Fibroblast of lung (primary cell): ENCODE measurements at regions not wholly inside any gene's neighbourhood (a gene's known extent, or its start where the extent isn't known, plus 50 kb on each side); places are given as distances from the start of the nearest gene placed in this dataset.
A peak's percentile ranks its signal among the peaks of the same experiment; 100 is the strongest.

Experiments
- DNase-seq, 2 donors: peaks; one replicate each; pipeline versions ENCODE4 v3.0.0 to v3.0.0-alpha.2; 2010; ENCODE audit warnings: low read depth in 2 of 2
- H2AFZ ChIP-seq: 2 replicates; pipeline ENCODE4 v1.5.1; 2012; ENCODE audit warnings: low read length, control low read depth, inconsistent platforms
- H3K27ac ChIP-seq: 2 replicates; pipeline ENCODE4 v1.5.1; 2011; ENCODE audit warnings: low read length, control low read depth; ENCODE audit not compliant: insufficient read depth
- H3K27me3 ChIP-seq: 2 replicates; pipeline ENCODE4 v1.5.1; 2011; ENCODE audit warnings: mild to moderate bottlenecking, low read length; ENCODE audit not compliant: control insufficient read depth, insufficient read depth
- H3K36me3 ChIP-seq: 2 replicates; pipeline ENCODE4 v1.5.1; 2011; ENCODE audit warnings: low read length; ENCODE audit not compliant: control insufficient read depth, insufficient read depth
- H3K4me1 ChIP-seq: 2 replicates; pipeline ENCODE4 v1.5.1; 2011; ENCODE audit warnings: low read length; ENCODE audit not compliant: control insufficient read depth, insufficient read depth; ENCODE audit errors: extremely low read depth
- H3K4me2 ChIP-seq: 2 replicates; pipeline ENCODE4 v1.5.1; 2011; ENCODE audit warnings: low read length, control low read depth; ENCODE audit not compliant: insufficient read depth; ENCODE audit errors: extremely low read depth
- H3K4me3 ChIP-seq, 4 experiments: fragments of 200-600 bp in 1 of 4; sonication (generic) in 1 of 4; replicated peaks in 1 of 4; 2 replicates each; pipeline ENCODE4 v1.5.1; 2011 to 2016; ENCODE audit warnings: low read length in 4 of 4, low read depth in 3 of 4, mild to moderate bottlenecking in 3 of 4, control low read depth in 2 of 4, inconsistent platforms in 1 of 4, mixed read lengths in 1 of 4; ENCODE audit not compliant: insufficient read depth in 1 of 4; ENCODE audit errors: control extremely low read depth in 1 of 4
- H3K79me2 ChIP-seq: 2 replicates; pipeline ENCODE4 v1.5.1; 2012; ENCODE audit warnings: mild to moderate bottlenecking, low read length, inconsistent platforms; ENCODE audit not compliant: control insufficient read depth, insufficient read depth
- H3K9ac ChIP-seq: 2 replicates; pipeline ENCODE4 v1.5.1; 2011; ENCODE audit warnings: mild to moderate bottlenecking, low read length, control low read depth; ENCODE audit not compliant: insufficient read depth
- H3K9me3 ChIP-seq: 2 replicates; pipeline ENCODE4 v1.5.1; 2012; ENCODE audit warnings: low read depth, low read length; ENCODE audit not compliant: control insufficient read depth, insufficient read depth
- H4K20me1 ChIP-seq: 2 replicates; pipeline ENCODE4 v1.5.1; 2011; ENCODE audit warnings: low read length; ENCODE audit not compliant: control insufficient read depth, insufficient read depth; ENCODE audit errors: extremely low read depth
- CTCF ChIP-seq, 2 donors: IDR thresholded peaks in 1 of 2; conservative IDR thresholded peaks in 1 of 2; 1 replicate in 1 of 2; 2 replicates in 1 of 2; pipeline ENCODE4 v1.5.1; 2011 to 2012; ENCODE audit warnings: low read length in 2 of 2, control low read depth in 1 of 2, inconsistent platforms in 1 of 2, low read depth in 1 of 2, mild to moderate bottlenecking in 1 of 2
- EZH2 ChIP-seq: IDR thresholded peaks from 2 replicates; pipeline ENCODE4 v1.5.1; 2012; ENCODE audit warnings: low read length, control low read depth, mild to moderate bottlenecking; ENCODE audit errors: missing control alignments

GRCh38 chr7:124089621-124090020, 56.8 kb upstream of the TMEM229A start:
- DNase-seq, result peak in 1 of 2 donors; percentile 17
- no peak for TF ChIP-seq EZH2
- no peak for TF ChIP-seq CTCF (conservative IDR thresholded peaks at IDR 0.05 in 1 of 2, IDR thresholded peaks at IDR 0.05 in 1 of 2; ENCODE audit: low read depth in 1 of 2, low read length in 2 of 2)
- no peak overlapping the region for H3K4me2 ChIP-seq

GRCh38 chr7:124088590-124088989, 55.7 kb upstream of the TMEM229A start:
- no peaks in the 10 kb centered on the region for H3K79me2 ChIP-seq
- H3K4me2 ChIP-seq, result no peak overlapping the region
- no peaks in the 10 kb centered on the region for H3K36me3 ChIP-seq
- TF ChIP-seq CTCF (conservative IDR thresholded peaks at IDR 0.05 in 1 of 2, IDR thresholded peaks at IDR 0.05 in 1 of 2; ENCODE audit: low read depth in 1 of 2, low read length in 2 of 2), result no peak
- TF ChIP-seq EZH2, result no peak
- H3K9me3 ChIP-seq, result no peaks in the 10 kb centered on the region
- no peak overlapping the region for H3K4me3 ChIP-seq
- no peaks in the 10 kb centered on the region for H3K4me1 ChIP-seq
- no peak overlapping the region for H2AFZ ChIP-seq
- H3K27ac ChIP-seq, result no peak overlapping the region
- H3K27me3 ChIP-seq, result no peaks in the 10 kb centered on the region
- no peak overlapping the region for H3K9ac ChIP-seq
- H4K20me1 ChIP-seq, result no peaks in the 10 kb centered on the region
- DNase-seq, result peak in 1 of 2 donors; percentile 69

More at GRCh38 chr7:124089621-124090020, 56.8 kb upstream of the TMEM229A start:
- no peaks in the 10 kb centered on the region for H3K4me1 ChIP-seq
- no peaks in the 10 kb centered on the region for H3K27me3 ChIP-seq
- H2AFZ ChIP-seq, result no peak overlapping the region
- no peaks in the 10 kb centered on the region for H3K79me2 ChIP-seq
- no peaks in the 10 kb centered on the region for H3K9me3 ChIP-seq
- no peaks in the 10 kb centered on the region for H4K20me1 ChIP-seq
- H3K27ac ChIP-seq, result no peak overlapping the region
- H3K36me3 ChIP-seq, result no peaks in the 10 kb centered on the region
- no peak overlapping the region for H3K4me3 ChIP-seq
- H3K9ac ChIP-seq, result no peak overlapping the region

GRCh38 chr7:124086843-124087242, 54.0 kb upstream of the TMEM229A start:
- TF ChIP-seq CTCF (conservative IDR thresholded peaks at IDR 0.05 in 1 of 2, IDR thresholded peaks at IDR 0.05 in 1 of 2; ENCODE audit: low read depth in 1 of 2, low read length in 2 of 2), result no peak
- TF ChIP-seq EZH2, result no peak
- H3K4me2 ChIP-seq, result no peak overlapping the region
- H3K27me3 ChIP-seq, result no peaks in the 10 kb centered on the region
- H3K36me3 ChIP-seq, result no peaks in the 10 kb centered on the region
- H3K27ac ChIP-seq, result no peak overlapping the region
- H3K4me3 ChIP-seq, result no peak overlapping the region
- H3K4me1 ChIP-seq, result no peaks in the 10 kb centered on the region
- H3K9me3 ChIP-seq, result no peaks in the 10 kb centered on the region
- H3K79me2 ChIP-seq, result no peaks in the 10 kb centered on the region
- DNase-seq, result peak; percentile 3 to 65
- no peak overlapping the region for H3K9ac ChIP-seq
- H2AFZ ChIP-seq, result no peak overlapping the region
- H4K20me1 ChIP-seq, result no peaks in the 10 kb centered on the region
